A549 (cell line): ENCODE measurements at regions not wholly inside any gene's neighbourhood (a gene's known extent, or its start where the extent isn't known, plus 50 kb on each side); places are given as distances from the start of the nearest gene placed in this dataset.

Source experiments
- CTCF ChIP-seq: fragments of >200 bp; sonication (Bioruptor Twin); formaldehyde crosslinking; IDR thresholded peaks from 3 replicates; pipeline ENCODE4 v1.5.1; 2016
- EP300 ChIP-seq, 2 experiments: fragments of >200 bp; sonication (Bioruptor Twin); formaldehyde crosslinking; IDR thresholded peaks; 2 replicates in 1 of 2; 3 replicates in 1 of 2; pipeline ENCODE4 v1.6.1; 2016 to 2017
- HOXB13 ChIP-seq: fragments of 250-450 bp; sonication (Bioruptor Pico); IDR thresholded peaks from 2 replicates; pipeline ENCODE4 v1.5.0; 2020; ENCODE audit warnings: low read depth, mild to moderate bottlenecking, moderate library complexity
- MAFK ChIP-seq: fragments of 450-650 bp; IDR thresholded peaks from 2 replicates; pipeline ENCODE4 v1.6.1; 2014; ENCODE audit not compliant: partially characterized antibody
- ZFP36 ChIP-seq: fragments of 450-650 bp; IDR thresholded peaks from 2 replicates; pipeline ENCODE4 v1.6.1; 2014; ENCODE audit warnings: borderline replicate concordance; ENCODE audit not compliant: partially characterized antibody
- TF ChIP-seq, protein P1 (sequence below): IDR thresholded peaks from 2 replicates; pipeline ENCODE4 v1.6.1; 2012

DNA sequence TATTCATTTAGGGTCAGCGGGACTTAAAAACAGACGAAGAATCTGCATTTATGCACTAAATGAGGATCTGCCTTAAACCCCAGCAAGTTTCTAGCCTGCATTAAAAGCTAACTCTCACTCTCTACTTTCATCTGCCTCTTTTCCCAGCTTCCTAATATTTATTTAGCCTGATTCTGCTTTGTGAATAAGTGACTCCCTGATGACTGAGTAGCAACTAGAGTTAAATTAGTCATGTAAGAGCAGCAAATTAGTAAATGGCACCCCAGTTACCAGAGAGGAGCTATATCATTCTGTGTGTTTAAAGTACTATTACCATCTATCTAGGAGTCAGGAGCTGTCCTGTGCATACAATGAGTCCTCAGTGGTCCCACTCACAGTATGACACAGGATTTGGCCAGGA, 391.0 kb upstream of the RORA start:
- no peak for TF ChIP-seq CTCF
- TF ChIP-seq HOXB13 (CRISPR knock-in tag): no peak
- TF ChIP-seq EP300 (IDR thresholded peaks at IDR 0.05): no peak
- TF ChIP-seq, protein P1, sequence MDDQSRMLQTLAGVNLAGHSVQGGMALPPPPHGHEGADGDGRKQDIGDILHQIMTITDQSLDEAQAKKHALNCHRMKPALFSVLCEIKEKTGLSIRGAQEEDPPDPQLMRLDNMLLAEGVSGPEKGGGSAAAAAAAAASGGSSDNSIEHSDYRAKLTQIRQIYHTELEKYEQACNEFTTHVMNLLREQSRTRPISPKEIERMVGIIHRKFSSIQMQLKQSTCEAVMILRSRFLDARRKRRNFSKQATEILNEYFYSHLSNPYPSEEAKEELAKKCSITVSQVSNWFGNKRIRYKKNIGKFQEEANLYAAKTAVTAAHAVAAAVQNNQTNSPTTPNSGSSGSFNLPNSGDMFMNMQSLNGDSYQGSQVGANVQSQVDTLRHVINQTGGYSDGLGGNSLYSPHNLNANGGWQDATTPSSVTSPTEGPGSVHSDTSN: no peak
- no peak for TF ChIP-seq MAFK
- no peak for TF ChIP-seq ZFP36
